HG03066 (cell line): ENCODE measurements at regions not wholly inside any gene's neighbourhood (a gene's known extent, or its start where the extent isn't known, plus 50 kb on each side); places are given as distances from the start of the nearest gene placed in this dataset.

Source experiments
- ATAC-seq: cut with Tn5 transposase; IDR thresholded peaks from one replicate; pipeline ENCODE4 v1.9.1; 2021; ENCODE audit warnings: low read depth; ENCODE audit not compliant: unreplicated experiment

GRCh38 chr12:86852451-86852850 is 596.3 kb upstream of the MGAT4C start:
- no peak for ATAC-seq

DNA sequence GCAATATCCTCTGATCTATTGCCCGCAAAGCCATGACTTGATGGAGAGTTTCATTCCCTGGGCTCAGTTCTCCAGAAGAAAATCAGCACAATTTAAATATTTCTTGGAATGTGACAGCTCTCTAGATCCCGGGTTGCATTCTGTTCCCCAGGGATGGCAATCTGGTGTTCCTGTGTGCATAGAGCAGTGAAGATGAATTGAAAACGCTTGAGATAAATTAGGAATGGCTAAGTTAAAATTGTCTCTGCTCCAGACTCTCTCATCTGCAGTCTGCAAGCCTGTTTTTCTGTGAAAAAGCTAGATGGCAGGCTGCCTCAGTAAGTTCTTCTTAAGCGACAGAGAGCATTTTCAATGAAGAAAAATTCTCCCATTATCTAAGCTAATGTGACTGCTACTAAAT is 582.5 kb upstream of the MGAT4C start:
- ATAC-seq, result no peak

DNA sequence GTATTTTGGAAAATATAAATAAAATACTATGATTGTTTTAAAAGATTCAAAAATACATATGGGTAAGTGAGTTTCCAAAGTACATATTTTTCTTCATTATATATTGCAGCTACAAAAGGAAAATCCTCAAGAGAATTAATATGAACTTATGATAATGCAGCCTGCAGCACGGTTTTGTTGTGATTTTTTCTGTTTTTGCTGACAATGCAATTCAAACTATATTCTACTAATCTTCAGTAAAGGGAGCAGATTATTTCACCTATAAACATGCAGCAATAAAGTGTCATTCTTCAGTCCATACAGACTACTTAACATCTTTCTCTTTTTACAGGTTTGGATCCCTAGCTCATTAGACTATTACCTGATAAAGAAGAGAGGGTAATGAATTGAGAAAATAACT is 582.1 kb upstream of the MGAT4C start:
- no peak for ATAC-seq

- ATAC-seq, result no peak
These were observed 581.1 kb upstream of the MGAT4C start for GRCh38 chr12:86837246-86837645.

GRCh38 chr12:86834217-86834616 is 578.0 kb upstream of the MGAT4C start:
- ATAC-seq, result no peak

GRCh38 chr12:86827409-86827808 is 571.2 kb upstream of the MGAT4C start:
- ATAC-seq, result no peak

DNA sequence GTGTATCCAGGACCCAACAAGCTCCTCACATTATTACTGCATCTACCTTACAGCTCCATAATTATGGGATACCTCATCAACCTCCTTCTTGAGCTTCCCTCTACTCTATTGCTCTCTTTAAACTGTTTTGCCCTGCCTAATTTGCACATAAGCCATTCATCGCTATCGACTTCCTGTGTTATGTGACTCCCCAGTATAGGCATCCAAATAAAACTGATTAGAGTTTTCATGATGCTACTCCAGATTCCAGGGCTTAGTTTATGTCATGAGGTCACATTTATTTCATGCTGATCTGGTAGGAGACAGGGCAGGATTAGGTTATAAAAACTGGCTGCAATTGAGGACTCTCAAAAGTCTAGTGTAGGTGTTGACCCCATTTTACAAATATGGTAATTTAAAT is 569.9 kb upstream of the MGAT4C start:
- no peak for ATAC-seq

DNA sequence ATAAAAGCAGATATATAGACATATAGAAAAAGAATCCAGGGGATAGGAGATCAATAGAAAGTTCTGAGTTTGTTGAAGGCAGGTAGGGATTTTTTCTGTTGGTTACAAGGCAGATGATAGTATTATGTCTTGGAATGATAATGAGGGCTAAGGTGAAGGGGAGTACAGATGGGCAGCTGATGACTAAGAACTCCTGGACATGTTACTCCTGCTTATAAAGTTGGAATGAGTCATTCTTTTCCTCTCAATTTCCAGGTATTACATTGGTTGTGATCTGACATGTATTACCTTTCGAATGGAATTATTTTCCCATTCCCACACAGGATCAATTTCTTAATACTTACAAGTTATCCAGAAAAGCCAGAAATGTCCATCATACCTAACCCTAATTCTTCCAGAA is 545.2 kb upstream of the MGAT4C start:
- ATAC-seq, result no peak

GRCh38 chr12:86799616-86800015 is 543.4 kb upstream of the MGAT4C start:
- no peak for ATAC-seq

DNA sequence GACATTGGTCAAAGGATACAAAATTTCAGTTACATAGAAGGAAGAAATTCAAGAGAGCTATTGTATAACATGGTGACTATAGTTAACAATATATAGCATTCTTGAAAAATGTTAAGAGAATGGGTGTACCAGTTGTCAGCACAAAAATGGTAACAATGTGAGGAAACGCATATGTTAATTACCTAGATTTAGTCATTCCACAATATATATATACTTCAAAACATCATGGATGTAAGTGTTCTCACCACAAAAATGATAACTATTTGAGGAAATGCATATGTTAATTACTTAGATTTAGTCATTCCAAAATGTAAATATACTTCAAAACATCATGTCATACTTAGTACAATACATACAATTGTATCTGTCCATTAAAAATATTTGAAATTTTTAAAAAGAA is 540.4 kb upstream of the MGAT4C start:
- ATAC-seq, result no peak

- ATAC-seq, result no peak
These were observed 532.5 kb upstream of the MGAT4C start for GRCh38 chr12:86788661-86789060.

- no peak for ATAC-seq
These were observed 531.2 kb upstream of the MGAT4C start for GRCh38 chr12:86787419-86787818.

DNA sequence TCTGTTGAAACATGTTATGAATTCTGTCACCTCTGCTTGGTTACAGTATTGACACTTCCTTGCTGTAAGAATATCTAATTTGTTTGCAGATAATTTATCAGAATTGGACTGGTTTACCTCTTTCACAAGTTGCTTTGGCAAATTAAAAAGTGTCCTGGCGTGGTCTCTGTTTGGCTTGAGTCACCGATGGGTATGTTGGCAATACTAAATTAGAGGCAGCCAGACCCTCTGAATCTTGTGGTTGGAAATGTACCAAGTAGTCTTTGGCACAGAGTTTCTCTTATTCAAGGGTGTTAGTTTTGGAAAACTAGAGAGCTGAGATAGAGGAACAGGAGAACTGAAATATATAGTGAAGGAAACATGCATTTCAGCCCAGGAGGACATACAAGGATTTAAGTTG is 521.1 kb upstream of the MGAT4C start:
- ATAC-seq, result no peak

GRCh38 chr12:86774841-86775388 is 518.7 kb upstream of the MGAT4C start:
- no peak for ATAC-seq

- no peak for ATAC-seq
These were observed 516.5 kb upstream of the MGAT4C start for GRCh38 chr12:86772696-86773095.

GRCh38 chr12:86770871-86771270 is 514.7 kb upstream of the MGAT4C start:
- ATAC-seq, result no peak

DNA sequence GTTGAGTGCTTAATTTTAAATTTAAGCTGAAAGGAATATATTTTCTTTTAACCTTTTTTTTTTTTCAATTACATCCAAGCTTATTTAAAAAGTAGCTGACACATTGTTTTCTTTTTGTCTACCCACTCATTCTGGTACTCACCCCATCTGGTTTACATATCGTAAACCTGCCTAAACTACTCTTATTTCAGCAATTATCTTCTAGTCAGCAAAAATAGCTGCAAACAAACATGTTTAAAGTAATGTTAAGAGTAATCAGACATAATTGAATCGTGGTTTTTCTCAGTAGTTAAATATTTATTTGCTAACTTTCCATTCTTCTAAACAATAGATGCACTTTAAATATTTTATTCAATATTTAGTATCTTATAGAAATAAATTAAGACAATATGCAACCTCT is 492.7 kb upstream of the MGAT4C start:
- no peak for ATAC-seq

GRCh38 chr12:86744547-86745212 is 488.5 kb upstream of the MGAT4C start:
- no peak for ATAC-seq

DNA sequence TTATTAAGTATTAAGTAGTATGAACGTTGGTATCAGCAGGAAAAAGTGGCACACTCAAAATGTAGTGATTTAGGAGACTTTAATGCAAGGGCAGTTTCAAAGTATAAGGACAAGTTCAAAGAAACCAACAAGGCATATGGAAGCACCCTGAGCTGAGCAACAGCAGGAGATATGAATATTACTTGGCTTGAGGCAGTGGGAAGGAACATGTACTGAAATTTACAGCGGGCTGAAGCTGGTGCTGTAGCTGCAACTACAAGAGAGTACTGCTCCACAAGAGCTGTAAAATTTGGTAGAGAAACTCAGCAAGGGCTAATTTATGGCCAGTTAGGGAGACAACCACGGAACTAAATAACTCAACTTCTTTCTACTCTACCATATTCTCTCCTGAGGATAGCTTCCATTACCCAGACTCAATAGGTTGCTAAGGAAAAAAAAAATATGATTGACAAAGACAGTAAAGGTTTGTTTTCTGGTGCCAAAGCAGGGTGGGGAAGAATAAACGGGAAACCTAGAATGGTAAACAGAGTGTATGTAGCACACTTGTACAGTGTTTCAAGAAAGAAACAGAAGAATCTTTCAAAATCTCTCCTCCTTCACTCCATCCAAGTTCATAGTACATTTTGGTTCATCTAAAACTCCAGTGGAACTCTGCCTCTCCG is 487.8 kb upstream of the MGAT4C start:
- ATAC-seq, result no peak

DNA sequence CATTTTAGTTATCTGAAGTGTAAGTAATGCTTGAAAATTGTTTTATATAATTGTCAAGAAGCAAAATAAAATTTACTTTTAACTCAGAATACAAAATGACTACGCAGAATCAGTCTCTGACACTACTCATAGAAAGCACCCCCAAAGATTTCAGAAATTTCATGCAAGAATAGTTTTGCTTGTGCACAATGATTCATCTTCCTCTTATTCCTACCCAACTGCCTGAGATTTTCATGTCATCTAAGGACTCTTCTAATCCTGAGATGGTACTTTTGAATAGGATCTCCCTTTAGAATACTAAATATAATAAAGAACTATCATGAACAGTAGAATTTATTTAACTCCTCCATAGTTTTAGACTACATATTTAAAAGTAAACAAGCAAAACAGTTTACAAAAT is 485.3 kb upstream of the MGAT4C start:
- no peak for ATAC-seq

DNA sequence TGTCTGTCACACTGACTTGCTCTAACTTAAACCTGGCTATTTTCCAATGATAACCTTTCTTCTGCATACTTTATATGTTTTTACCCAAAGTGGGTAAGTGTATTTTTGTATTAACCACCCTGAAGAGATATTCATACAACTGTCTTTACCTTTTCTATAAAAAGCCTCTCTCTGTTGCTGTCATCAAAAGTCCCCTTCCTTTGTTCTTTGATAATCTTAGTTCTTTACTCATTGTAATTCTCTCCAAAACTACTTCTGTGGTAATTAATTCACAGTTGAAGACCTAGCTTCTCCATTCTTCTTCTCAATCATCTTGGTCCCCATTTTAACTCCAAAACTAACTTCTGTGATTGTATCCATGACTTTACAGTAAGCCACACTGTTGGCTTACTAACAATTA is 479.7 kb upstream of the MGAT4C start:
- ATAC-seq, result no peak

DNA sequence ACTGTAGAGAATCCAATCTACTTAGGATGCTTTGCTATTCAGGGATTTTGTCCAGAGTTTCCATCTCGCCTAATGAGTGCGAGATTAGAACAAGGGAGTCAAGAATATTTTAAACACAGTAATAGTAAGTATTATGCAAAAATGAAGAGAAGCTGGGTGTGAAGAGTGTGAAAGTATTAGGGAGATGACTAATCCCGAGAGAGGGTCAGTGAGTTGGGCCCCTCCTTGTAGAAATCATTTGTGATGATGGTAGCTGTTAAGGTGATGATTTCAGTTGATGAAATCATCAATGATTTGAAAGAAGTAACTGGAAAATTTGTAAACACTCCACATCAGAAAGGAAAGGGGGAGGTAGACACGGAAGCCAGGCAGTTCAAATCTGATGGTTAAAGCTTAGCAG is 478.9 kb upstream of the MGAT4C start:
- ATAC-seq, result no peak
